ENCODE measurements at regions not wholly inside any gene's neighbourhood (a gene's known extent, or its start where the extent isn't known, plus 50 kb on each side); places are given as distances from the start of the nearest gene placed in this dataset.

DNA sequence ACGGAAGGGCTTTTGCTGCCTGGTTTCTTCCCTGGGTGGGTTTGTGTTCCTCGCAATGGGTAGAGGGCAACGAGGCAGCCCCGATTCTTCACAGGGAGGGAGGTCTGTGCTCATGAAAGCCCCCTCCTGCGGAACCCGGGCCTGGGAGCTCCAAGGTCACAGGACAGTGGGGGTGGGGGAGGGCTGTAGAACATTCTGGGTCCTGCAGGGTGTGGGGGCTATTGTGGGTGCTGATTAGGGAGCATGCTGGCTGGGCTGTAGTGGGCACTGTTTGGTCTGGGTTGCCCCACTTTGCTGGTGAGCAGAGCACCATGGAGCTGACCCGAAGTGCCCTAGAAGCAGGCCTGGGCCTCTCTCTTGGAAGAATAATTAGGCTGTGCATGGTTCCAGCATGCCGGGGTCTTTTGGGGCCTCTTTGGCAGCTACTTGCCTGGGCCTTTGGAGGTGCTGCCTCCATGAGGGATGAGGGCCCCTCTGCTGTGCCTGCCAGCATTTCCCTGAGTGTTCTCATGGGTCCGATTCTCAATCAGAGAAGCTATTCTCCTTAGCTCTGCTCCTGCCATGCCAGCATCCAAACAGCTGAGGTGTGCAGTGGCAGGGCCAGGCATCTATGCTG is 232.2 kb upstream of the HS6ST1 start:
- Mint-ChIP-seq H3K27ac (peak overlapping the region in 2 of 3 experiments; percentile 87 to 93), H3K36me3 (ENCODE audit: low read depth) (no peaks in the 10 kb centered on the region), H3K27me3 (ENCODE audit: low read depth) (peaks cover 16% of the 10 kb centered on the region), H3K9me3 (peaks cover 2% of the 10 kb centered on the region), H3K4me1 (peaks cover 35% of the 10 kb centered on the region), H3K4me3 (no peak overlapping the region)
- TF ChIP-seq, protein P1, sequence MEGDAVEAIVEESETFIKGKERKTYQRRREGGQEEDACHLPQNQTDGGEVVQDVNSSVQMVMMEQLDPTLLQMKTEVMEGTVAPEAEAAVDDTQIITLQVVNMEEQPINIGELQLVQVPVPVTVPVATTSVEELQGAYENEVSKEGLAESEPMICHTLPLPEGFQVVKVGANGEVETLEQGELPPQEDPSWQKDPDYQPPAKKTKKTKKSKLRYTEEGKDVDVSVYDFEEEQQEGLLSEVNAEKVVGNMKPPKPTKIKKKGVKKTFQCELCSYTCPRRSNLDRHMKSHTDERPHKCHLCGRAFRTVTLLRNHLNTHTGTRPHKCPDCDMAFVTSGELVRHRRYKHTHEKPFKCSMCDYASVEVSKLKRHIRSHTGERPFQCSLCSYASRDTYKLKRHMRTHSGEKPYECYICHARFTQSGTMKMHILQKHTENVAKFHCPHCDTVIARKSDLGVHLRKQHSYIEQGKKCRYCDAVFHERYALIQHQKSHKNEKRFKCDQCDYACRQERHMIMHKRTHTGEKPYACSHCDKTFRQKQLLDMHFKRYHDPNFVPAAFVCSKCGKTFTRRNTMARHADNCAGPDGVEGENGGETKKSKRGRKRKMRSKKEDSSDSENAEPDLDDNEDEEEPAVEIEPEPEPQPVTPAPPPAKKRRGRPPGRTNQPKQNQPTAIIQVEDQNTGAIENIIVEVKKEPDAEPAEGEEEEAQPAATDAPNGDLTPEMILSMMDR (IDR thresholded peaks at IDR 0.05; ENCODE audit: unreplicated experiment in 3 of 3): no peak

DNA sequence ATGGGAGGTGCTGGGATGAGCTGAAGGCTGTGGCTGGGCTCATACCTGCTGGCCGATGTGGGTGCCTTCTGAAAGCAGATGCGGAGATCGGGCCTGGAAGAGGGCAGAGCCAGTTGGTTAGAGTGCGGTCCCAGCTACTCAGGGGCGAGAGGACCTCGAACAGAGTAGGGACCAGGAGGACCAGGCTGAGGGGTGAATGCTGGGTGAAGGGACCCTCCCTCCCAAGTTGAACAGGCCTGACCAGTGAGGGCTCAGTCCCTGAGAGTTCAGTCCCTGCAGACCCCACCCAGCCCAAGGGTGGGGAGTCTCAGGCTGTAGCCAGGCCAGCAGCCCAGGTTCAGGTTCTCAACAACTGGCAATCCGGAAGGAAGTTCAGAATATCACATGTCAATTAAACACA is 232.8 kb upstream of the HS6ST1 start:
- H3K27ac Mint-ChIP-seq: peak overlapping the region in 1 of 3 experiments; percentile 93
- peaks cover 35% of the 10 kb centered on the region for H3K4me1 Mint-ChIP-seq
- TF ChIP-seq, protein P1 (IDR thresholded peaks at IDR 0.05; ENCODE audit: unreplicated experiment in 3 of 3): no peak
- peaks cover 12% of the 10 kb centered on the region for H3K27me3 Mint-ChIP-seq (ENCODE audit: low read depth)
- H3K36me3 Mint-ChIP-seq (ENCODE audit: low read depth): no peaks in the 10 kb centered on the region
- H3K9me3 Mint-ChIP-seq: peaks cover 2% of the 10 kb centered on the region
- H3K4me3 Mint-ChIP-seq: no peak overlapping the region

DNA sequence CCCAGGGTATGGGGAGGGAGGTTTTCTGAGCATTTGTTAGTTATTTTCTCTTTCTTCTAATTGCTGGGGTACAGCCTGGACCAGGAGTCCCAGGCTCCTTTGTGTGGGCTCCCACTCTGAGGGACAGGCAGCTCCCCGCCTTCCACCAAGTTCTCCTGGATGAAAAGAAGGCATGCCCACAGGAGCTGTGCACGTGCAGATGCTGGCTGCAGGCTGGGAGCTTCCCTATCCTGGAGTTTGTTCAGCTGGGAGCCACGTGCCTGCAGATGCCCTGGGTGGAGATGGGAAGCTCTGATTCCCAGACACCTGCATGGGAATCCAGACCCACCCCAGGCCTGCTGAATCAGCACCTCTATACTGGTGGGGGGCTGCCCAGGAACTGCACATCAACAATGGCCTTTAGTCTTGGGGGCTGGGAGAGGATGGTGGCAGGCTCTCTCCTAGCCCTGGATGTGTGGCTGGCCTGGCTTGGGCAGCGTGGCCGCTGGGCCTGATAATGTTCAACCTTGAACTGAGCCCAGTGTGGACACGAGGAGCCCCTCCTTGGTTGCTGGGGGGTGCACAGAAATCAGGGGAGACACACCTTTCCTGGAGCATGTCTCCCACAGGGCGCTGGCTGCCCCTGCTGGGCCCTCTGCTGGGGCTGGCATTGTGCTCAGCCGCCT is 233.6 kb upstream of the HS6ST1 start:
- Mint-ChIP-seq H3K9me3 (peaks cover 2% of the 10 kb centered on the region), H3K36me3 (ENCODE audit: low read depth) (no peaks in the 10 kb centered on the region), H3K4me1 (peaks cover 35% of the 10 kb centered on the region), H3K4me3 (no peak overlapping the region), H3K27ac (peak overlapping the region in 2 of 3 experiments; percentile 65 to 93), H3K27me3 (ENCODE audit: low read depth) (peaks cover 10% of the 10 kb centered on the region)
- TF ChIP-seq, protein P1 (IDR thresholded peaks at IDR 0.05; ENCODE audit: unreplicated experiment in 3 of 3): no peak

DNA sequence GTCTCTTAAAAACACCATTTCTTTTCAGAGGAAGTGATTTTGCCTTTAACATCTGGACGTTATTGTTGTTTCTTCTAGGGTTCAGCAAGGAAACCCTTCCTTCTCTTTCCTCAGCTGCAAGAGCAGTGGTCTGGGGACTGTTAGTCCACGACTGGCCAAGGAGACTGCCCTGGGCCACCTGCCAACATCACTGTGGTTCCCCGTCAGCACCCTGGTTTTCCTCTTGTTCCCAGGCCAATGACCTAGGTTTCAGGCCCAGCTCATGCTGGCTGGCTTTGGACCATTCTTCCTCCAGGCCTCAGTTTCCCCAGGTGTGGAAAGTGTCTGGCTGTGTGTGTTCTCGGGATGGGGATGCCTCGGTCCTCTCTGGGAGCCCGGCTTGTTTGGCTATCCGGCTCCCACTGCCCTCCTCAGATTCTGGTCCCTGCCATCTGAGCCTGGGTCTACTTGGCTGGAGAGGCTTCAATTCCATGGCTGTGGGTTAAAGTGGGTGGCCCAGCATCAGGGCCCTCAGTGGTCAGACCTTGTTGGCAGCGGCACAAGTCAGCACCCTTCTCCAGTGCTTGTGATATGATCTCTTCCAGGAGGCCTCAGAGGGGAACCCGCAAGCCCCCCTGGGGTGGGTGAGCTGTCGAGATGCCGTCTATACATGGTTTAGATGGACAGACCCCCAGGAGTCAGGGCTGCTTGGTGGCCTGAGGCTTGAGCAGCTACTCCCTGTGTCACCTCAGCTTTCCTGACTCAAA is 234.3 kb upstream of the HS6ST1 start:
- Mint-ChIP-seq H3K4me1 (peaks cover 35% of the 10 kb centered on the region), H3K27me3 (ENCODE audit: low read depth) (peaks cover 10% of the 10 kb centered on the region), H3K27ac (peak overlapping the region in 2 of 3 experiments; percentile 33 to 60), H3K36me3 (ENCODE audit: low read depth) (no peaks in the 10 kb centered on the region), H3K4me3 (no peak overlapping the region), H3K9me3 (peaks cover 2% of the 10 kb centered on the region)
- TF ChIP-seq, protein P1 (IDR thresholded peaks at IDR 0.05; ENCODE audit: unreplicated experiment in 3 of 3): no peak

DNA sequence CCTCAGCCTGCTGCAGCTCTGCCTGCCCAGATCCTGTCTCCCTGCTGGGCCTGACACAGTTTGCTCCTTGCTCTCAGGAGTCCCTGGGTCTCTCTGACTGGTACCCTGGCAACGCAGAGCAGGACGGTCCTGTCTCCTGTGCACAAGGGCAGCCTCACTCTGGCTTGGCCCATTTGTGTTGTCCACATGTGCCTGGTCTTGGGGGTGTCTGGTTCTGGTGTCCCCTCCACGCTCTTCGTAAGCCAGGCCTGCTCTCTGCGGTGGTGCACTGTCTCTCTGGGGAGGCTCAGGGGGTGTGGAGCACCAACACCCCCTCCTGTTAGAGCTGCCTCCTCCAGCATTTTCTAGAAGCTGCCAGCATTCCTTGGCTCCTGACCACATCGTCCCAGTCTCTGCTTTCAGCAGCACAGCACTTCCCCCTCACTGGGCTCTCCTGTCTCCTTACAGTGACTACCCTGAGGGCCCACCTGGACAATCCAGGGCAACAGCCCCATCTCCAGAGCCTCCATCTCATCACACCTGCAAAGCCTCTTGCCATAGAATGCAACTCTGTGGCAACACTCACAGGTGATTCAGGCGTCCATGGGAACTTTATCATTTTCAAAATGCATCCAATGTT is 235.6 kb upstream of the HS6ST1 start:
- Mint-ChIP-seq H3K4me1 (peaks cover 33% of the 10 kb centered on the region), H3K9me3 (peaks cover 2% of the 10 kb centered on the region), H3K27me3 (ENCODE audit: low read depth) (peaks cover 8% of the 10 kb centered on the region), H3K4me3 (no peak overlapping the region), H3K36me3 (ENCODE audit: low read depth) (no peaks in the 10 kb centered on the region), H3K27ac (no peak overlapping the region)
- TF ChIP-seq, protein P1 (IDR thresholded peaks at IDR 0.05; ENCODE audit: unreplicated experiment in 3 of 3): no peak

Measured in nephron (organoid).